ENCODE measurements at regions not wholly inside any gene's neighbourhood (a gene's known extent, or its start where the extent isn't known, plus 50 kb on each side); places are given as distances from the start of the nearest gene placed in this dataset.

DNA sequence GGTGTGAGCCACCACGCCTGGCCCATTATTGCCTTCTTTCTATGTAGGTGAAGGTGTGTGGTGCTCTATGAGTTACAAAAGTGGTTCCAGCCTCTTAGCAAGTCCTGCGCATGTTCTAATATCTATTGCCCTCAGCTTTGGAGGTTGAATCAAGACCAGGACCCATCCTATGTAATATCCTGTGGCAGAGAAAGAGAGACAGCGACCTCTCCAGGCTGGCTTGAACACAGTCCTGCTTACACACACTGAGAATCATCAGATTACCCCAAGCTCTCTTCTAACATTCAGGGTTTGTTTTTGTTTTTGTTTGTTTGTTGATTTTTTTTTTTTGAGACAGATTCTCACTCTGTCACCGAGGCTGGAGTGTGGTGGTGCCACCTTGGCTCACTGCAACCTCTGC, 94.7 kb upstream of the OSMR start:
- TF ChIP-seq CTCF (IDR thresholded peaks at IDR 0.05 in 8 of 11, conservative IDR thresholded peaks at IDR 0.05 in 3 of 11), result no peak
- no peak for TF ChIP-seq POLR2A (IDR thresholded peaks at IDR 0.05)
- no peak for TF ChIP-seq POLR2AphosphoS5 (IDR thresholded peaks at IDR 0.05)

All from spleen (tissue), 7 donors.